KG1 (cell line): ENCODE measurements at regions not wholly inside any gene's neighbourhood (a gene's known extent, or its start where the extent isn't known, plus 50 kb on each side); places are given as distances from the start of the nearest gene placed in this dataset.

Source experiments
- DNase-seq: peaks from one replicate; lab custom pipeline; 2025; lab: John Stamatoyannopoulos, UW

GRCh38 chr6:147867433-147868226 lies 359.1 kb downstream of the SAMD5 start:
- no peak for DNase-seq

- DNase-seq = no peak
These were observed 360.1 kb downstream of the SAMD5 start for GRCh38 chr6:147868427-147869190.

DNA sequence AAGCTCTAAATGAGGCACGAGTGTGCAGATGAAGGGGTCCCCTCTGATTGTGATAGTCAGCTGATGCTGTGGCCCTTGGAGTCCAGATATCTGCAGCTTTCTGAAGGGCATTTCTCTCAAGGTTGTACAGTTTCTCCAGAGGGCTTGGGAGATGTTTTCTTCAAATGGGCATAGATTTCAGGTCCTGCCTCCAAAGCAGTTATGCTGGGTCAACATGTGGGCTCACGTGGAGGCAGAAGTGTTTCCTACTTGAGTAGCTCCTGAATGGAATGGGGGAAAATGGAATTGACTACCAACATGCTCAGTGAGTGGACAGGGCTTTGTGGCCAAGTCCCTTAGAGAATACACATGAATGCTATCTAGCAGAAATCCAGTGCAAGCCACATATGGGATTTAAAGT lies 360.7 kb downstream of the SAMD5 start:
- DNase-seq = no peak

GRCh38 chr6:147869869-147870268 lies 361.4 kb downstream of the SAMD5 start:
- no peak for DNase-seq

- DNase-seq = no peak
These were observed 362.1 kb downstream of the SAMD5 start for GRCh38 chr6:147870506-147871110.

DNA sequence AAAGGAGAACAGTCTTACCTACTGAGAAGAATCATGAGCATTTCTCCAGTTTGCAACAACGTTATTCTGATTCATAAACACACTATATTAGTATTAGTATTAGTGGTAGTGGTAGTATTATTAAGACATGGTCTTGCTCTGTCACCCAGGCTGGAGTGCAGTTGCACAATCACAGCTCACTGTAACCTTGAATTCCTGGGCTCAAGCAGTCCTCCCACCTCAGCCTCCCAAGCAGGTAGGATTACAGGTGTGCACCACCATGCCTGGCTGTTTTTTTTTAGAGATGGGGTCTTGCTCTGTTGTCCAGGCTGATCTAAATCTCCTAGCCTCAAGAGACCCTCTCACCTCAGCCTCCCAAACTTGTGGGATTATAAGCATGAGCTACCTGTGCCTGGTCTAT lies 363.5 kb downstream of the SAMD5 start:
- no peak for DNase-seq

GRCh38 chr6:147873816-147874215 lies 365.3 kb downstream of the SAMD5 start:
- DNase-seq = no peak

DNA sequence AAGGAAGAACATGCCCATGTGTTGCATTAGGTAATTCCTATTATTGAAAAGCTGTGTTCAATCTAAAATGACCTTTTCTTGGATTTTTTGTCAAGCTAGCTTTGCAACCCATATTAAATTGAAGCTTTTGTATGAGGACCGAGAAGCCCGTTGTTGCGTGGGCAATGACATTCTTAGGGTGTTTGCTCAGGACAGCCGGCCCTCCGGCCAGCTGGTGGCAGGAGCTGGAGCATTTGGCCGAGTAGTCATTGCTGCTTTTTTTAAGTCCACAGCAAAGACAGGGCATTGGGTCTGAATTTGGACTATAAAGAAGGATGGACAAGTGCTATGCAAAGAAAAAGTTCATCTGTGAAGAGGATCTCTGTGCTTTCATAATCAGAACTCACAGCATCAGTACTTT lies 365.8 kb downstream of the SAMD5 start:
- no peak for DNase-seq

GRCh38 chr6:147879031-147879580 lies 370.6 kb downstream of the SAMD5 start:
- DNase-seq = no peak

DNA sequence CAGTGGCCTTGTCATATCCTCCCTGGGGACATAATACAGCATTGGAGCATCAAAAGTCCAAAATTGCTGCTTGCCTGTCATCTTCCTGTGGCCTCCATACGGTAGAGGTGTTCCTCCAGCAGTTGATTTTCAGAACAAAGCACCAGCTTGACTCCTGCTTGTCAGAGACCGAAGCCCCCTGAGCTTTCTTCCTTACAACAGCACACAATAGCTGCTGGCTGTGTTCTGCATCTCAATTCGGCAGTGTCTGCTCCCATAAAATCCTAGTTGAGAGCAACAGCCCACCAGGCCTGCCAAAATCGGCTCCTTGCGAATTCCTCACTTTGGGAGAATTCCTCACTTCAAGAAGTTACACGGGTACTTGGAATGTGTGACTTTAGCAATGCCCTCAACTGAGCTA lies 372.9 kb downstream of the SAMD5 start:
- DNase-seq = no peak

DNA sequence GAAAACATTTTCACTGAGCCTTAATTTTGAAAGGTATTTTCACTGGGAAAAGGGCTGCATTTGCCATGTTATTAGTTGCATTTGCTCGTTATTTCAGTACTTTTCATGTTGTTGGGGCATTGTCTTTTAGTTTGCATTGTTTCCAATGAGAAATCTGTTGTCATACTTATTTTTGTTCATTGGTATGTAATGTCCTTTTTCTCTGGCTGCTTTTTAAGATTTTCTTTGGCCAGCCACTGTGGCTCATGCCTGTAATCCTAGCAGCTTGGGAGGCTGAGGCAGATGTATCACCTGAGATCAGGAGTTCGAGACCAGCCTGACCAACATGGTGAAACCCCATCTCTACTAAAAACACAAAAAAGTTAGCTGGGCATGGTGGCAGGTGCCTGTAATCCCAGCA lies 379.9 kb downstream of the SAMD5 start:
- DNase-seq = no peak

GRCh38 chr6:147891671-147892070 lies 383.2 kb downstream of the SAMD5 start:
- no peak for DNase-seq

- DNase-seq = no peak
These were observed 384.0 kb downstream of the SAMD5 start for GRCh38 chr6:147892476-147892875.

GRCh38 chr6:147895272-147895671 lies 386.8 kb downstream of the SAMD5 start:
- no peak for DNase-seq

DNA sequence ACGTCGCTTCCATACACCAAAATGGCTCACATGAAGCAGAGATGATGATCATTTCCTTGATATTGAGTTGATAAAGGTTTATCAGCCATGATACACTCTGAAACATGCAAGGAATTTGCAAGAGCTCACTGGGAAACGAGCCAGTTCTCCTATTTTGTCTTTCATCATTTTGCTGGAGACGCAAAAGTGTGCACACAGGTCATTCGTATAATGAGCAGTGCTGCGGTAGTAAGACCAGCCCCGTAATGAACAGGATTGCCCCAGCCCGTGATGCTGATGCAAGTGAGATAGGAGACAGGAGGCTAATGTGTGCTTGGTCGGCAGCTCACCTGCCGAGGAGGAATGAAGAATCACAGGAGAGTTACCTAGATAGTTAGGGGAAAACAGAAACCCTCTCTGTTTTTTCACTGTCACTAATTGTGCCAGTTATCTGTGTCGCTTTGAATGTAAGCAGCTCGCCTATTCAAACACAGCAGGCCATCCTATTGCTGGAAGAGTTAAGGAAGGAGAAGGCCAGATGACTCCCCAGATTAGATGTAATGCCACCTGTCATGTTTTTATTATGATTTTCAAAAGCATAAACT lies 391.8 kb downstream of the SAMD5 start:
- DNase-seq = no peak

DNA sequence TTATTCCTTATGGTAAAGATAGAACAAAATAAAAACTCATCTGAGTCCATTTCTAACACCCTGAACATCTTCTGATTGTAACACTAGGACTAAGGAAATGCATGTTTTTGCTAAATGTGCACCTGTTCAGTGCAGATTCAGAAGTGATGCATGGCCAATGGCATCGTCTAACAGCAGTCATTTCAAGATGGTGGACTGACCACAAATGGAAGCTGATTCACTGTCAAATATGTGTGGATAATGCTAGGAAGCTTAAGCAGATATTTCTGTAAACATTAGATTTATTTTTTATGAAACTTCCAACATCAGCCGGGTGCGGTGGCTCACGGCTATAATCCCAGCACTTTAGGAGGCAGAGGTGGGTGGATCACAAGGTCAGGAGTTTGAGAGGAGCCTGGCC lies 394.8 kb downstream of the SAMD5 start:
- DNase-seq = no peak

DNA sequence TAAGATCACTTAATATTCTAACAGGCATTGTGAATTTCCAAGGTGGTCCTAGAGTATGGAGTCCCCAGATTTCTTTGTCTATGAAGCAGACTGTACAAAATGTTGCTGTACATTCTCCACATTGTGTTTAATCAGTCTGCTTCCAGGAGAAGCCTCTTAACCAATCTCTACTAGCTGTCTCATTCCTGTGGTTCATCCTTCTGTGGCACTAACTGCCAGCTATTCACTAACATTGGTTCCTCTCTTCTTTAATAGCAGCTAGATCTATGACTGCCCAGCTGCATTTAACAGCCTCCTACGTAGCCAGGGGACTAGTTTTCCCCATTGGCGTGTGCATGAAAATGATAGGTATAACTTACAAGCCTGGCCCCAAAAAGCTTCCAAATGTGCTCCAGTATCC lies 395.4 kb downstream of the SAMD5 start:
- no peak for DNase-seq

DNA sequence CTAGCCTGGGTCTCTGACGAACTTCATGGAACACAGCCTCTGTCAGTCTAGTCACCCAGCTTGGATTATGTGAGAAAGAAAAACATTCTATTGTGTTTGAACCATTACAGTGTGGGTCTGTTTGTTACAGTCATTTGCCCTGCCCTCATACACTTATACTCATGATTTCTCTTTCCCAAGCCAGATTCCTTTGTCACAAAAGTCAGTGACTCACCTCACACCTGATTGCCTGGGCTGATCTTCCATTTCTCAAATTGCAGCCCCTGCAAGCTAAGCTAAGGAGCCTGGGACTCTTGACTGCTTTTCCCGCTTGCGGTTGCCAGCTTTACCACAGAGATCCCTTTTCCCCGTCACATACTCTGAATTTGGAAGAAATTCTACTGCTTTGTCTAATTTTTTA lies 395.9 kb downstream of the SAMD5 start:
- no peak for DNase-seq

- DNase-seq = no peak
These were observed 397.2 kb downstream of the SAMD5 start for GRCh38 chr6:147905711-147906110.

- no peak for DNase-seq
These were observed 397.9 kb downstream of the SAMD5 start for GRCh38 chr6:147906361-147906760.

DNA sequence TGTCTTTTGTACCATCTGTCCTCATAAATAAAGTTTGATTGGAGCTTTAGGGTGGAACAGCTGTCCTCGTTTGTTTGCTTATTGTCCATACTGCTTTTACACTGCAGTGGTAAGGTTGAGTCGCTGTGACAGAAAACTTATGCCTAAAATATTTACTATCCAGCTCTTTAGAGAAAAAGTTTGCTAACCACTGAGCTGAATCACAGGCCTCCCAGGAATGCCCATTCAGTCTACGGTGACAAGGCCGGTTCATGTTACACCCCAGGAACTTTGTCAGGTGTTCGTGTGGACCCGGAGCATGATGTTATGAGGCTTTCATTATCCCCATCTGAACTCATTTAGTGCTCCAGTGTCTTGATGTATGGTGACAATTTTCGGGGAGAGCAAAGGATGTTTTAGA lies 401.1 kb downstream of the SAMD5 start:
- DNase-seq = no peak

GRCh38 chr6:147910281-147910680 lies 401.8 kb downstream of the SAMD5 start:
- no peak for DNase-seq
